ENCODE measurements at regions not wholly inside any gene's neighbourhood (a gene's known extent, or its start where the extent isn't known, plus 50 kb on each side); places are given as distances from the start of the nearest gene placed in this dataset.

GRCh38 chr10:3838460-3839437 lies 53.7 kb upstream of the KLF6 start:
- TF ChIP-seq REST (IDR thresholded peaks at IDR 0.05; ENCODE audit: insufficient read depth in 1 of 2, low read depth in 2 of 2, low read length in 1 of 2) (no peak), CTCF (IDR thresholded peaks at IDR 0.05) (no peak)

Measured in Panc1 (cell line).